ENCODE measurements at regions not wholly inside any gene's neighbourhood (a gene's known extent, or its start where the extent isn't known, plus 50 kb on each side); places are given as distances from the start of the nearest gene placed in this dataset.

DNA sequence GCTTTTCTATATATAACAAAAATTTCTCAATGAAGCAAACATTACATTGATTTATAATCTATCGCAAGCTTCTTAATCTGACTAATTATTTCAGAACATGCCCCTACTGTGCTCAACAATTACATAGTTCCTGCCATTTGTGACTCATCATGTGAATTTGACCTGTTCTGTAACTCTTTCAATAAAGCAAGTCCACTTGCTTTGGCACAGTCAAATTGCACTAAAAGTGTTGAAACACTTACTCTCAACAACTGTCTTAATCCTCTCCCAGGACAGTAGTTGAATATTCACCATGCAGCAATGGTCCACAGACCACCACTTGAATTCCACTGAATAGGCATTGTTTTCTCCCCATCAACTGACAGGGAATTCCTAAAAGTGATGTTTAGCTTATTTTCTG, 67.7 kb upstream of the SPTLC3 start:
- Mint-ChIP-seq H3K4me1 (peaks cover 2% of the 10 kb centered on the region), H3K36me3 (no peaks in the 10 kb centered on the region), H3K27ac (no peak overlapping the region), H3K4me3 (no peak overlapping the region), H3K27me3 (ENCODE audit: low read depth) (no peaks in the 10 kb centered on the region), H3K9me3 (no peaks in the 10 kb centered on the region)
- ChIA-PET CTCF (no interaction called here), POLR2A (no interaction called here)
- DNase-seq (ENCODE audit: low spot score) = no peak
- TF ChIP-seq, protein P1, sequence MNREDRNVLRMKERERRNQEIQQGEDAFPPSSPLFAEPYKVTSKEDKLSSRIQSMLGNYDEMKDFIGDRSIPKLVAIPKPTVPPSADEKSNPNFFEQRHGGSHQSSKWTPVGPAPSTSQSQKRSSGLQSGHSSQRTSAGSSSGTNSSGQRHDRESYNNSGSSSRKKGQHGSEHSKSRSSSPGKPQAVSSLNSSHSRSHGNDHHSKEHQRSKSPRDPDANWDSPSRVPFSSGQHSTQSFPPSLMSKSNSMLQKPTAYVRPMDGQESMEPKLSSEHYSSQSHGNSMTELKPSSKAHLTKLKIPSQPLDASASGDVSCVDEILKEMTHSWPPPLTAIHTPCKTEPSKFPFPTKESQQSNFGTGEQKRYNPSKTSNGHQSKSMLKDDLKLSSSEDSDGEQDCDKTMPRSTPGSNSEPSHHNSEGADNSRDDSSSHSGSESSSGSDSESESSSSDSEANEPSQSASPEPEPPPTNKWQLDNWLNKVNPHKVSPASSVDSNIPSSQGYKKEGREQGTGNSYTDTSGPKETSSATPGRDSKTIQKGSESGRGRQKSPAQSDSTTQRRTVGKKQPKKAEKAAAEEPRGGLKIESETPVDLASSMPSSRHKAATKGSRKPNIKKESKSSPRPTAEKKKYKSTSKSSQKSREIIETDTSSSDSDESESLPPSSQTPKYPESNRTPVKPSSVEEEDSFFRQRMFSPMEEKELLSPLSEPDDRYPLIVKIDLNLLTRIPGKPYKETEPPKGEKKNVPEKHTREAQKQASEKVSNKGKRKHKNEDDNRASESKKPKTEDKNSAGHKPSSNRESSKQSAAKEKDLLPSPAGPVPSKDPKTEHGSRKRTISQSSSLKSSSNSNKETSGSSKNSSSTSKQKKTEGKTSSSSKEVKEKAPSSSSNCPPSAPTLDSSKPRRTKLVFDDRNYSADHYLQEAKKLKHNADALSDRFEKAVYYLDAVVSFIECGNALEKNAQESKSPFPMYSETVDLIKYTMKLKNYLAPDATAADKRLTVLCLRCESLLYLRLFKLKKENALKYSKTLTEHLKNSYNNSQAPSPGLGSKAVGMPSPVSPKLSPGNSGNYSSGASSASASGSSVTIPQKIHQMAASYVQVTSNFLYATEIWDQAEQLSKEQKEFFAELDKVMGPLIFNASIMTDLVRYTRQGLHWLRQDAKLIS (CRISPR knock-in tag; IDR thresholded peaks at IDR 0.05; ENCODE audit: borderline replicate concordance) = no peak
- TF ChIP-seq, protein P2, sequence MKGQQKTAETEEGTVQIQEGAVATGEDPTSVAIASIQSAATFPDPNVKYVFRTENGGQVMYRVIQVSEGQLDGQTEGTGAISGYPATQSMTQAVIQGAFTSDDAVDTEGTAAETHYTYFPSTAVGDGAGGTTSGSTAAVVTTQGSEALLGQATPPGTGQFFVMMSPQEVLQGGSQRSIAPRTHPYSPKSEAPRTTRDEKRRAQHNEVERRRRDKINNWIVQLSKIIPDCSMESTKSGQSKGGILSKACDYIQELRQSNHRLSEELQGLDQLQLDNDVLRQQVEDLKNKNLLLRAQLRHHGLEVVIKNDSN (CRISPR knock-in tag; IDR thresholded peaks at IDR 0.05) = no peak
- TF ChIP-seq KAT7 (CRISPR knock-in tag; IDR thresholded peaks at IDR 0.05; ENCODE audit: borderline replicate concordance) (no peak), NFE2L1 (CRISPR knock-in tag; IDR thresholded peaks at IDR 0.05) (no peak), ZNF423 (CRISPR knock-in tag; IDR thresholded peaks at IDR 0.05) (no peak), EMX1 (CRISPR knock-in tag; IDR thresholded peaks at IDR 0.05) (no peak), RORB (CRISPR knock-in tag; IDR thresholded peaks at IDR 0.05) (no peak), NR2C2 (CRISPR knock-in tag; IDR thresholded peaks at IDR 0.05) (no peak), NR1H2 (CRISPR knock-in tag; IDR thresholded peaks at IDR 0.05) (no peak)
- TF ChIP-seq, protein P3, sequence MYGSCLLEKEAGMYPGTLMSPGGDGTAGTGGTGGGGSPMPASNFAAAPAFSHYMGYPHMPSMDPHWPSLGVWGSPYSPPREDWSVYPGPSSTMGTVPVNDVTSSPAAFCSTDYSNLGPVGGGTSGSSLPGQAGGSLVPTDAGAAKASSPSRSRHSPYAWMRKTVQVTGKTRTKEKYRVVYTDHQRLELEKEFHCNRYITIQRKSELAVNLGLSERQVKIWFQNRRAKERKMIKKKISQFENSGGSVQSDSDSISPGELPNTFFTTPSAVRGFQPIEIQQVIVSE (CRISPR knock-in tag; IDR thresholded peaks at IDR 0.05; ENCODE audit: borderline replicate concordance) = no peak
- TF ChIP-seq, protein P4, sequence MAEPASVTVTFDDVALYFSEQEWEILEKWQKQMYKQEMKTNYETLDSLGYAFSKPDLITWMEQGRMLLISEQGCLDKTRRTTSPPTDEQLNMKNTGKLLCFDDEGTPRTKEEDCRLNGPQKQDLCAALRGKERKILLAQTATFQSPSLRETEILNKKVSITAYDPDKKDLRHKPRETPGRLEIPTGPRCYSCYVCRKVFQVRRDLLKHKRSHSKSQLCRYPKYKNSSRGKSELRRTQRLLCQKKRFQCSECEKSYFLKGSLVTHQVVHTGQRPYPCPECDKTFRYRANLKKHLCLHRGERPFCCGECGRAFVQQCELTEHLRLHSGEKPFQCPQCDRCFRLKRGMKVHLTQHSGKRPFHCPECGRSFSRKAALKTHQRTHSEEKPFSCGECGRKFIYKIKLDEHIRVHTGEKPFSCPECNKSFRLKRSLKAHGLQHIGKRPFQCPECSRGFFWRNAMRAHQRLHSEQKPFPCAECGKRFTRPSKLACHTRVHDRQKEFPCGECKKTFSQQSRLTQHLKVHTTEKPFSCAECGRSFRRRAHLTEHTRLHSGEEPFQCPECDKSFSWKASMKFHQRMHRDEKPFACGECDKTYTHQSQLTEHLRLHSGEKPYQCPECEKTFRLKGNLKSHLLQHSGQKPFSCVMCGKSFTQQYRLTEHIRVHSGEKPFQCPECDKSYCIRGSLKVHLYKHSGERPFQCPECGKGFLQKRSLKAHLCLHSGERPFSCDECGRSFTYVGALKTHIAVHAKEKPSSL (CRISPR knock-in tag; conservative IDR thresholded peaks at IDR 0.05) = no peak
- TF ChIP-seq, protein P5, sequence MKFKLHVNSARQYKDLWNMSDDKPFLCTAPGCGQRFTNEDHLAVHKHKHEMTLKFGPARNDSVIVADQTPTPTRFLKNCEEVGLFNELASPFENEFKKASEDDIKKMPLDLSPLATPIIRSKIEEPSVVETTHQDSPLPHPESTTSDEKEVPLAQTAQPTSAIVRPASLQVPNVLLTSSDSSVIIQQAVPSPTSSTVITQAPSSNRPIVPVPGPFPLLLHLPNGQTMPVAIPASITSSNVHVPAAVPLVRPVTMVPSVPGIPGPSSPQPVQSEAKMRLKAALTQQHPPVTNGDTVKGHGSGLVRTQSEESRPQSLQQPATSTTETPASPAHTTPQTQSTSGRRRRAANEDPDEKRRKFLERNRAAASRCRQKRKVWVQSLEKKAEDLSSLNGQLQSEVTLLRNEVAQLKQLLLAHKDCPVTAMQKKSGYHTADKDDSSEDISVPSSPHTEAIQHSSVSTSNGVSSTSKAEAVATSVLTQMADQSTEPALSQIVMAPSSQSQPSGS (CRISPR knock-in tag; IDR thresholded peaks at IDR 0.05; ENCODE audit: borderline replicate concordance, low read depth) = no peak
- TF ChIP-seq, protein P6, sequence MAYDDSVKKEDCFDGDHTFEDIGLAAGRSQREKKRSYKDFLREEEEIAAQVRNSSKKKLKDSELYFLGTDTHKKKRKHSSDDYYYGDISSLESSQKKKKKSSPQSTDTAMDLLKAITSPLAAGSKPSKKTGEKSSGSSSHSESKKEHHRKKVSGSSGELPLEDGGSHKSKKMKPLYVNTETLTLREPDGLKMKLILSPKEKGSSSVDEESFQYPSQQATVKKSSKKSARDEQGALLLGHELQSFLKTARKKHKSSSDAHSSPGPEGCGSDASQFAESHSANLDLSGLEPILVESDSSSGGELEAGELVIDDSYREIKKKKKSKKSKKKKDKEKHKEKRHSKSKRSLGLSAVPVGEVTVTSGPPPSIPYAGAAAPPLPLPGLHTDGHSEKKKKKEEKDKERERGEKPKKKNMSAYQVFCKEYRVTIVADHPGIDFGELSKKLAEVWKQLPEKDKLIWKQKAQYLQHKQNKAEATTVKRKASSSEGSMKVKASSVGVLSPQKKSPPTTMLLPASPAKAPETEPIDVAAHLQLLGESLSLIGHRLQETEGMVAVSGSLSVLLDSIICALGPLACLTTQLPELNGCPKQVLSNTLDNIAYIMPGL (CRISPR knock-in tag; IDR thresholded peaks at IDR 0.05) = no peak
- TF ChIP-seq, protein P7, sequence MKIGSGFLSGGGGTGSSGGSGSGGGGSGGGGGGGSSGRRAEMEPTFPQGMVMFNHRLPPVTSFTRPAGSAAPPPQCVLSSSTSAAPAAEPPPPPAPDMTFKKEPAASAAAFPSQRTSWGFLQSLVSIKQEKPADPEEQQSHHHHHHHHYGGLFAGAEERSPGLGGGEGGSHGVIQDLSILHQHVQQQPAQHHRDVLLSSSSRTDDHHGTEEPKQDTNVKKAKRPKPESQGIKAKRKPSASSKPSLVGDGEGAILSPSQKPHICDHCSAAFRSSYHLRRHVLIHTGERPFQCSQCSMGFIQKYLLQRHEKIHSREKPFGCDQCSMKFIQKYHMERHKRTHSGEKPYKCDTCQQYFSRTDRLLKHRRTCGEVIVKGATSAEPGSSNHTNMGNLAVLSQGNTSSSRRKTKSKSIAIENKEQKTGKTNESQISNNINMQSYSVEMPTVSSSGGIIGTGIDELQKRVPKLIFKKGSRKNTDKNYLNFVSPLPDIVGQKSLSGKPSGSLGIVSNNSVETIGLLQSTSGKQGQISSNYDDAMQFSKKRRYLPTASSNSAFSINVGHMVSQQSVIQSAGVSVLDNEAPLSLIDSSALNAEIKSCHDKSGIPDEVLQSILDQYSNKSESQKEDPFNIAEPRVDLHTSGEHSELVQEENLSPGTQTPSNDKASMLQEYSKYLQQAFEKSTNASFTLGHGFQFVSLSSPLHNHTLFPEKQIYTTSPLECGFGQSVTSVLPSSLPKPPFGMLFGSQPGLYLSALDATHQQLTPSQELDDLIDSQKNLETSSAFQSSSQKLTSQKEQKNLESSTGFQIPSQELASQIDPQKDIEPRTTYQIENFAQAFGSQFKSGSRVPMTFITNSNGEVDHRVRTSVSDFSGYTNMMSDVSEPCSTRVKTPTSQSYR (CRISPR knock-in tag; IDR thresholded peaks at IDR 0.05) = no peak
- TF ChIP-seq, protein P8, sequence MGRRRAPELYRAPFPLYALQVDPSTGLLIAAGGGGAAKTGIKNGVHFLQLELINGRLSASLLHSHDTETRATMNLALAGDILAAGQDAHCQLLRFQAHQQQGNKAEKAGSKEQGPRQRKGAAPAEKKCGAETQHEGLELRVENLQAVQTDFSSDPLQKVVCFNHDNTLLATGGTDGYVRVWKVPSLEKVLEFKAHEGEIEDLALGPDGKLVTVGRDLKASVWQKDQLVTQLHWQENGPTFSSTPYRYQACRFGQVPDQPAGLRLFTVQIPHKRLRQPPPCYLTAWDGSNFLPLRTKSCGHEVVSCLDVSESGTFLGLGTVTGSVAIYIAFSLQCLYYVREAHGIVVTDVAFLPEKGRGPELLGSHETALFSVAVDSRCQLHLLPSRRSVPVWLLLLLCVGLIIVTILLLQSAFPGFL (CRISPR knock-in tag; IDR thresholded peaks at IDR 0.05; ENCODE audit: borderline replicate concordance) = no peak
- TF ChIP-seq, protein P9, sequence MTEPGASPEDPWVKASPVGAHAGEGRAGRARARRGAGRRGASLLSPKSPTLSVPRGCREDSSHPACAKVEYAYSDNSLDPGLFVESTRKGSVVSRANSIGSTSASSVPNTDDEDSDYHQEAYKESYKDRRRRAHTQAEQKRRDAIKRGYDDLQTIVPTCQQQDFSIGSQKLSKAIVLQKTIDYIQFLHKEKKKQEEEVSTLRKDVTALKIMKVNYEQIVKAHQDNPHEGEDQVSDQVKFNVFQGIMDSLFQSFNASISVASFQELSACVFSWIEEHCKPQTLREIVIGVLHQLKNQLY (CRISPR knock-in tag; IDR thresholded peaks at IDR 0.05) = no peak
- ATAC-seq = no peak

Measured in WTC11 (cell line).